ENCODE measurements at regions not wholly inside any gene's neighbourhood (a gene's known extent, or its start where the extent isn't known, plus 50 kb on each side); places are given as distances from the start of the nearest gene placed in this dataset.
"Not testable (repeated sequence)": the region's sequence is repeated elsewhere in the genome, so short reads cannot be mapped to it uniquely, and the experiment has no call there.

DNA sequence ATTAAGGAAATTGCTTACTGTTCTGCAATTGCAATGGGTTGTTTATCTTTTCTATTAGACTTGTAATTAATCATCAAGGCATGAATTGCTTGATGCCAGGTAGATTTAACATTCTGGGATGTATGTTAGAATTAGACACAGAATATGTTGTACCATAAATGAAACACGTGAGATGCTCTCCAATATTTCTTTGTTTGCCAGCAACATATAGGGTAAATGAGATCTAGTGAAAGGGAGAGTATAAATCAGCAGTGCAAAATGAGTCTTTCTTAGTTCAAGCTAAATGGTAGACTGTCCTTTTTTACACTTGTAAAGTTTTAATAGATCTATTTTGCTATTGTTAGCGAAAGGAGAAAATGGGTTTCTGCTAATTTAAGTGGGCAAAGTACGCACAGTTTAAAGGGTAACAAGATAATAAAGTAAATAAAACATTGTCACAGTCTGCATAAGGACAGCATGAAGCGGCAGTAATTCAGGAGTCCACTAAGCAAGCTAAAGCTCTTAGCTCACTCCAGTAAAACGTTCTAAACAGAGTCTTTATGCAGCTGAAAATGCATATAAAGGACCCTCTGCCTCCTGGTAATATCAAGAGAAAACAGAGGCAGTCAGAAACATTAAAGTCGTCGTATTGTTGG, 1137.1 kb downstream of the OLFM4 start:
- no peak for DNase-seq

GRCh38 chr13:54173996-54174395, 1145.4 kb downstream of the OLFM4 start:
- no peak for DNase-seq

GRCh38 chr13:54175466-54175865, 1146.9 kb downstream of the OLFM4 start:
- no peak for DNase-seq

DNA sequence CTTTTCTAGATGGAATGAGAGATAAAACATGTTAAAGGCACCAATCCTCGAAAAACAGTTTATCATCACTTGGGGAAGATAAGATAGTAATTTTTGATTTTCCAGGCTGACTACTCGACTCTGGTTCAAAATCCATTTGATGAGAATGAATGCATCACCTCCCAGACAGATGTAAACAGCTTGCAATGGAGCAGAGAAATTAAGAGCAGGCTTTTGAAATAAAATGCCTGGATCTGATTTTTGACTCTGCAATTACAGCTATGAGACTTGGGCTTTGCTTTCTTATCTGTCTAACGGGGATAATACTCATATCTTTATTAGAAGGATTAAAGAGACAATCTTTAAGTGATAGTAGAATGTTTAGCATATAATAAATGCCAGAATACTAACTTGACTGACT, 1148.9 kb downstream of the OLFM4 start:
- no peak for DNase-seq

DNA sequence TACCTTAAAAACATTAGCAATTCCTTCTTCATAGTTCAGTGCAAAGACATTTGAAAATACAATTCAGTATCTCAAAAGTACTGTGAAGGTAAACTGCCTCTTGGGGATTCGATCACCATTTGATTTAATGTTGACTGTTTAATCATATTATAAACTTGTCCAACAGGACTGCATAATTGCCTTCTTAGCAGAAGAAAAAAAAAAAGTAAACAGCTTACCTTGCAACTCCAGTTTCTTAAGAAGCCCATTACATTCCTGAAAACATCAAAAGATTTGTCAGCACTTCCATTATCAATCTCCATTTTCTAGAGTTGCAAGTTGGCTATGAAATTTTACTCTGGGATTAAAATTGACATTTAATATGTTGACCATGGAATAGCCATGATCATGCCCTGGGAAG, 1154.6 kb downstream of the OLFM4 start:
- no peak for DNase-seq

DNA sequence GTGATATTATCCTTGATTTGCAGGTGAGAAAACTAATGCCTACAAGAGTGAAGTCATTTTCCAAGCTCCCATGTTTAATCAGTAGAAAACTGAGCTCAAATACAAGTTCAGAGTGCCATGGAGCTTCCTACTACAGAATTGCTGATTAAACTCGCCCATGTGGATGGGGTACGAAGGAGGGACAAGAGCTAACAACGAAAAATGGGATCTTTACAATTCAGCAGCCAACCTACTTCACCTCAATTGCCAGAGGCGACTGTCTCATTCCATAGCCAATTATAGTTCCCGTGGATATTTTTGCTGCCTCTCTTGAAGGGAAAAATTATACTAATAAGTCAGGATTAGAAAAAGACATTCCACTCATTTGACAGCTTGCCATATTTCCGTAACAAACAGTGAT, 1155.1 kb downstream of the OLFM4 start:
- no peak for DNase-seq

DNA sequence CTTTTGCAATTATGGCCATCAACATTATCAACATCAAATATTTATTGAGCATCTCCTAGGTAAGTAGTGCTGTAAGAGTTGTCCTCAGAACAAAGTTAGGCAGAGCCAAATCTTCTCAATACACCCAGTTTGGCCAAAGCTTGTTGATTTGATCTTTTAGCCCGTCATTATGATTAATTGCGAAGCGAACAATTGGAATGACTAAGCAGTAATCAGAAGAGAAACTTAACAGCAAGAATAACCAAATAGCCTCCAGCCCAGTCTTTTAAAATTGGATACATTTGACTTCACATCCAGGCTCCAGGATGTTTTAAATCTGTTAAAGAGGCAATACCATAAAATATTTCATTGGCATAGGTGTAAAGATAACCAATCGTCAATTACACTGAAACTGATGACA, 1156.0 kb downstream of the OLFM4 start:
- no peak for DNase-seq

DNA sequence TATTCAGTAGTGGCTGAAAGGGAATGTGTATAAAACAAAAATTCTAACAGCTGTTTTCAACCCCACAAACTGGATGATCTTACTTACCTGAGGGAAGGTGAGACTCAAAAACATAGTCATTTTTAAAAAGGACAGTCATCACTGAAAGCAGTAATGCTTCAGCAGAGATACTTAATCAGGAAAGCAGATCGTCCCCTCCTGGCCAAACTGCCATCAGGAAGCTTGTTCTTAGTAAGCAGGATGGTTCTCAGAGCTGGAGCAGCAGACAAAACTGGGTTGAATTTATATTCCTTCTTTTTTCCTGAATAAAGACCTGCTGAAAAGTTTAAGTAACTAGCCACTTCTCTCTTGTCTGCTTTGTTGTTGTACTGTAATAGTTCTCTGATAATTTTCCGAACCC, 1156.5 kb downstream of the OLFM4 start:
- no peak for DNase-seq

DNA sequence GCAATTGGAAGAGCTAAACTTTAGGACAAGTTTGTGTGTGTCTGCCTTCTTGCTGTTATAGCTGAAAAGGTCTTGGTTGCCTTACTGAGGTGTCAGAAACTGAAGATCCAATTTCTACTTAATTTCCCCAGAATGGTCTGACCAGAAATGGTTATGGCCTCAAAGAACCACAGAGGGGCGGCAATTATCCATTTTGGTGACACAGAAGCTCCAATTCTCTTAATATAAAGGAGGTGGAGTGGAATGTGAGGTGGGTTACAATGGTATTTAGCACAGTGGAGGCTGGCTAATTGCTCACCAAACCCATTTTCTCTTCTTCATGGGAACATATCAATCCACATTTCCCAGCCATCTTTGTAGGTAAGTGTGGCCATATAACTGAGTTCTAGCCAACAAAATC, 1157.2 kb downstream of the OLFM4 start:
- no peak for DNase-seq

GRCh38 chr13:54187461-54187860, 1158.8 kb downstream of the OLFM4 start:
- no peak for DNase-seq

DNA sequence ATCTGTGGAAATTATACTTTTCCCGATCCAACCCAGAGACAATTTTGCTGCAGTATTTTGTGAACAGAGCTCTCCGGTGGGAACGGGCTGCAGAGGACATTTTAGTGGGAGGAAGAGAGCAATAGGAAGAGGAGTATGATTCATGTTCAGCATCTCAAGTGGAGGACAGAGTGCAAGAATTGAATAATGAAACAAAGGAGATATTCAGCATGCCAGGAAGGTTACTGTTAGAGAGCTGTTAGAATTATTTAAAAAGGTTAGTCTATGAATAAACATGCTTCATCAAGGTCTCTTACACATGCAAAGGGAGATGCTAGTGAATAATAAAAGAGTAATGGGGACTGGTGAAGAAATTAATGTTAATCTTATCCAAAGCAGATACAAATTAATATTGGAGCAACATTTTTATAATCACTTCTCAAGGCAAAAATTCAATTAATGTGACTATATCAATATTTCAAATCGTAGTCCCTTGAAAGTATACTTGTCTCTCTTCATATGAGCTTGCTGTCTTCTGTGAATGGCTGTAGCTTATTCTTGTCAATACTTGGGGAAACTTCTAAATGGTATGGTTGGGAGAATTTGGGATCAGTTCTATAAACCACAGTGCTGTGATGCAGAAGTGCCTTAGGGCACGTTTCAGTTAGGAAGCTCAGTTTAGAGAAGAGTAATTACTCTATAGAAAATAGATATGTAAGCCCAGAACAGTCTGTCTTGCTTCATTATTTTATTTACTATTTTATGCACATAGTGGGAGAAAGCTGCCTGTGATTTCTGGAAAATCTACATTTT, 1165.8 kb downstream of the OLFM4 start:
- DNase-seq = no peak

GRCh38 chr13:54196684-54197083, 1168.1 kb downstream of the OLFM4 start:
- DNase-seq = no peak

- no peak for DNase-seq
These were observed 1170.3 kb downstream of the OLFM4 start for GRCh38 chr13:54198911-54199310.

GRCh38 chr13:54206626-54207025, 1178.0 kb downstream of the OLFM4 start:
- no peak for DNase-seq

DNA sequence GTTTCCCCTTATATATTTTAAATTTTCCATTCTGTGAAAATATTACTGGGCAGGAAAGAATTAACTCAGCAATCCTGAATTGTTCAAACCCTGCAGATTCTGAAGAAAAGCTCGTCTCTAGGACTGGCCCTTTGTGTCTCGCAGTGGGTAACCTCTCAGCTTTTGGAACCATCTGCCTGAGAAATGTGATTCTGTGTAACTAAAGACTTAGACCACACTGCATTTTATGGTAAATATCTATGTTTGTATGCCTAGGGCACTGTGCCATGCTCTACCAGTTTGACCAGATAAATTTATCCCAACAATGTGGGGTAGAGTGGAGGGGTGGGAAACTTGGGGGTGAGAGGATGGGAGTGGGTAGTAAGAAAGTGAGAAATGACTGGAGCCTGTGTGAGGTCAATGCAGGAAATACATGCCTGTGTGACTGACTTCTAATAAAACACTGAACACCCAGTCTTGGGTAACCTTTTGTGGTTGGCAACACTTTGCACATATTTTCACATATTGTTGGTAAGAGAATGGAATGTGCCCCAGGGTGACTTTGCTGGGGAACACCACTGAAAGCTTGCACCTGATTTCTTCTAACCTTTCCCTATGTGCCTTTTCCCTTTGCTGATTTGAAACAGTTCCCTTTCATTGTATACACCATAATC, 1181.9 kb downstream of the OLFM4 start:
- DNase-seq = no peak

GRCh38 chr13:54216221-54216620, 1187.6 kb downstream of the OLFM4 start:
- DNase-seq = no peak

DNA sequence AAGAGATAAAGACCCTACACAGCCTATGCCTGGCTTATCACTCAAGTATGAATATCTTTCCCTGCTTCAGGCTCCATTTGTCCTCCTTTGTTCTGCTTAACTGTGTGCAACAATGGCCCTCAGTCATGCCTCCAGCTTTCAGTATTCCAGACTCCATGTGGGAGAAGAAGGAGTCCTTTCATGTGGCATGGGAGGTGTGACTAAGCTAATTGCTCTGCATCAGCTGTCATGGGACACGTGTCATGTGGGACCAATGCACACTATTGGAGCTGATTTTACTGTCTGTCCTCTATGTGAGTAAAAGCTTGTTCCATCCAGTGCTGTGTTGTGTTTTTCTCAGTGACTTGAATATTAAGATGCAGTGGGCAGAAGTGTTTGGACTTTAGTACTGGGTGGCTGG, 1198.3 kb downstream of the OLFM4 start:
- no peak for DNase-seq

GRCh38 chr13:54232700-54233099, 1204.1 kb downstream of the OLFM4 start:
- DNase-seq = no peak

DNA sequence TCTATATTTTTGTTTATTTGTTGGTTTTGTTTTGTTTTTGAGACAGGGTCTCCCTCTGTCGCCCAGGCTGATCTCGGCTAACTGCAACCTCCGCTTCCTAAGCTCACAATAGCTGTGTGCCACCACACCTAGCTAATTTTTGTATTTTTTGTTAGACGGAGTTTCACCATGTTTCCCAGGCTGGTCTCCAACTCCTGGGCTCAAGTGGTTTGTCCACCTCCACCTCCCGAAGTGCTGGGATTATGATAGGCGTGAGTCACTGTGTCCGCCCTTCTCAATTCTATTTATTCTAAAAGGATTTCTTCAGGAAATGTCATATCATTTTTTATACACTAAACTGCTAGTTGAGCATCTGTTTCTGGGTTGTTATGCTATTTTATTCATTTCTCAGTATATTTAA, 1206.0 kb downstream of the OLFM4 start:
- DNase-seq = no peak

DNA sequence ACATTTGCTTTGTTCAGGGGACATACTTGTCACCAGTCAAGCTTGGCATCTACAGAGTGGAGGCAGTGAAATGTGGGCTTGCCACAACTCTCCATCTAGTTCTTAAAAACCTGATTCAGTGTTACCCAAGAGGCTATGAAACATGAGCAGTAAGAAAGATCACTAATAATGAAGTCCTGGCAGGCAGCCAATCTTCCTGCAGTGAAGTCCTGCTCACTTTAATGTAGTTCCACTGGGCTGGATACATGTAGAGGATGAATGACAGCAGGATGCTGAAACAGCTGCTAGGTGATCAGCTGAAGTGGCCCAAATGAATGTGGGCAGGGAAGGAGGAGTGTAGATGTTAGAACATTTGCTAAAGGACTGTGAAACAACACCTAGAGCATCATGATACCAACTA, 1213.1 kb downstream of the OLFM4 start:
- DNase-seq = peak; percentile 80

GRCh38 chr13:54248306-54248705, 1219.7 kb downstream of the OLFM4 start:
- no peak for DNase-seq

GRCh38 chr13:54261856-54262255, 1233.2 kb downstream of the OLFM4 start:
- no peak for DNase-seq

DNA sequence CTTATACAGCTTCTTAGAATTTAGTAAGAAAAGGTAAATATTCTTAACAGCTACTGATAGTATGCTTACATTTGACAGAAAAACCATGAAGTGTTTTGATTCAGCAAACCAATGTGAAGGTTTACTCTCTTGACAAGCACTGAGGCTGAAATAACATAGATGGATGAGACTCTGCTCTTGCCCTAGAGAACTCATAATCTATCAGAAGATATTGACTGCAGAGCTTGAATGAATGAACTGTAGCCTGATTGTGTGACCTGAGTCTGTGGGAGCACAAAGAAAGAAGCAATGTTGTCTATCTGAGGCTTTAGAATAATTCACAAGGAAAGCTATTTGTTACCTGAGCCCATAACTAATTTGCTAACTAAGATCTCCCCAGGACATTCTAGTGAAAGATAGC, 1235.3 kb downstream of the OLFM4 start:
- no peak for DNase-seq

- not testable (repeated sequence) for DNase-seq
These were observed 1238.6 kb downstream of the OLFM4 start for GRCh38 chr13:54267253-54267668.
